Loucy (cell line): ENCODE measurements at regions not wholly inside any gene's neighbourhood (a gene's known extent, or its start where the extent isn't known, plus 50 kb on each side); places are given as distances from the start of the nearest gene placed in this dataset.

Source experiments
- EZH2phosphoT487 ChIP-seq: fragments of 200-600 bp; IDR thresholded peaks from 2 replicates; pipeline ENCODE4 v1.6.1; 2018; ENCODE audit warnings: antibody characterized with exemption, mild to moderate bottlenecking, moderate library complexity, borderline replicate concordance
- TF ChIP-seq, protein P1 (sequence below): fragments of 200-600 bp; sonication (generic); conservative IDR thresholded peaks from 2 replicates; pipeline ENCODE4 v1.5.1; 2014; ENCODE audit warnings: mild to moderate bottlenecking, antibody characterized with exemption, low read length

DNA sequence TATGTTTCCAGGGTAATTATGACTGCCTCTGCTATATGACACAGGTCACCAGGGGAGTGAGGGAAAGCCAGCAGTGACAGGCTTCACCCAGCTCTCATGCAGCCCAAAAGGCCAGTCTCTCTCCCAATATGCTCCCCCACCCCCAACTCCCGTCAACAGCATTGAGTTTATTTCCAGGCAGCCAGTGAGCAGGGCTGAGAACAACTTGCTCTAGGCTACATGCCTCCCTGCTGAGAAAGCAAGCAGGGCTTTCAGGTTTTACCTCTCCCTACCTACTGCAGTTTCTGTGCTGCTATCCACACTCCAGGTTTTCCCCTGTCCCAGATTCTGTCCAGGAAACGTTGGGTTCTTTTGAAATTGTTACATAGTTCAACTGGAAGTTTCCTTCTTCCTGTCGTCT, 291.4 kb downstream of the PABPC4L start:
- TF ChIP-seq, protein P1, sequence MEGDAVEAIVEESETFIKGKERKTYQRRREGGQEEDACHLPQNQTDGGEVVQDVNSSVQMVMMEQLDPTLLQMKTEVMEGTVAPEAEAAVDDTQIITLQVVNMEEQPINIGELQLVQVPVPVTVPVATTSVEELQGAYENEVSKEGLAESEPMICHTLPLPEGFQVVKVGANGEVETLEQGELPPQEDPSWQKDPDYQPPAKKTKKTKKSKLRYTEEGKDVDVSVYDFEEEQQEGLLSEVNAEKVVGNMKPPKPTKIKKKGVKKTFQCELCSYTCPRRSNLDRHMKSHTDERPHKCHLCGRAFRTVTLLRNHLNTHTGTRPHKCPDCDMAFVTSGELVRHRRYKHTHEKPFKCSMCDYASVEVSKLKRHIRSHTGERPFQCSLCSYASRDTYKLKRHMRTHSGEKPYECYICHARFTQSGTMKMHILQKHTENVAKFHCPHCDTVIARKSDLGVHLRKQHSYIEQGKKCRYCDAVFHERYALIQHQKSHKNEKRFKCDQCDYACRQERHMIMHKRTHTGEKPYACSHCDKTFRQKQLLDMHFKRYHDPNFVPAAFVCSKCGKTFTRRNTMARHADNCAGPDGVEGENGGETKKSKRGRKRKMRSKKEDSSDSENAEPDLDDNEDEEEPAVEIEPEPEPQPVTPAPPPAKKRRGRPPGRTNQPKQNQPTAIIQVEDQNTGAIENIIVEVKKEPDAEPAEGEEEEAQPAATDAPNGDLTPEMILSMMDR: no peak
- TF ChIP-seq EZH2phosphoT487: no peak
